Body of pancreas (tissue), 4 donors: ENCODE measurements at regions not wholly inside any gene's neighbourhood (a gene's known extent, or its start where the extent isn't known, plus 50 kb on each side); places are given as distances from the start of the nearest gene placed in this dataset.

ENCODE experiments used
- ATAC-seq: fragments of 150-250 bp; one replicate; pipeline ENCODE4 v1.9.1; 2016
- DNase-seq, 4 donors: peaks; one replicate each; pipeline ENCODE4 v3.0.0-alpha.2; 2019
- H3K27ac ChIP-seq, 4 donors: fragments of 200-600 bp; sonication (generic); 1 replicate in 3 of 4; 2 replicates in 1 of 4; pipeline versions ENCODE4 v1.5.1 to v1.6.1; 2016 to 2019; ENCODE audit warnings: mild to moderate bottlenecking in 1 of 4, mixed read lengths in 1 of 4, moderate library complexity in 1 of 4
- H3K27me3 ChIP-seq, 2 donors: fragments of 200-600 bp; sonication (generic); one replicate each; pipeline ENCODE4 v1.6.0; 2016; ENCODE audit warnings: mild to moderate bottlenecking in 1 of 2
- H3K36me3 ChIP-seq, 2 donors: fragments of 200-600 bp; sonication (generic); replicated peaks in 1 of 2; 2 replicates each; pipeline ENCODE4 v1.5.1; 2016; ENCODE audit warnings: low read depth in 2 of 2; ENCODE audit not compliant: insufficient read depth in 1 of 2
- H3K4me1 ChIP-seq: fragments of 200-600 bp; sonication (generic); one replicate; pipeline ENCODE4 v1.6.0; 2016
- H3K4me3 ChIP-seq, 2 donors: fragments of 200-600 bp; sonication (generic); 1 replicate in 1 of 2; 2 replicates in 1 of 2; pipeline ENCODE4 v1.5.1; 2016 to 2019
- H3K9me3 ChIP-seq, 3 donors: fragments of 200-600 bp; sonication (generic); 1 replicate in 2 of 3; 2 replicates in 1 of 3; pipeline ENCODE4 v1.5.1; 2016
- CTCF ChIP-seq, 7 experiments: fragments of 450-650 bp in 4 of 7; fragments of 200-600 bp in 3 of 7; sonication (generic) in 3 of 7; IDR thresholded peaks; one replicate each; pipeline ENCODE4 v1.5.1; 2016 to 2019; ENCODE audit warnings: antibody characterized with exemption in 7 of 7
- POLR2A ChIP-seq, 3 donors: fragments of 450-650 bp; IDR thresholded peaks; one replicate each; pipeline ENCODE4 v1.6.1; 2016; ENCODE audit warnings: antibody characterized with exemption in 3 of 3, mild to moderate bottlenecking in 2 of 3
- WGBS, 2 donors: methylation state at CpG; one replicate each; pipeline ENCODE4 v1.1.5; 2017; 5-methylcytosine and 5-hydroxymethylcytosine counted together
- intact Hi-C: fragments of 100-400 bp; cut with DNase I; formaldehyde crosslinking; loops from one replicate; pipeline ENCODE4 v1.15.1; 2023

DNA sequence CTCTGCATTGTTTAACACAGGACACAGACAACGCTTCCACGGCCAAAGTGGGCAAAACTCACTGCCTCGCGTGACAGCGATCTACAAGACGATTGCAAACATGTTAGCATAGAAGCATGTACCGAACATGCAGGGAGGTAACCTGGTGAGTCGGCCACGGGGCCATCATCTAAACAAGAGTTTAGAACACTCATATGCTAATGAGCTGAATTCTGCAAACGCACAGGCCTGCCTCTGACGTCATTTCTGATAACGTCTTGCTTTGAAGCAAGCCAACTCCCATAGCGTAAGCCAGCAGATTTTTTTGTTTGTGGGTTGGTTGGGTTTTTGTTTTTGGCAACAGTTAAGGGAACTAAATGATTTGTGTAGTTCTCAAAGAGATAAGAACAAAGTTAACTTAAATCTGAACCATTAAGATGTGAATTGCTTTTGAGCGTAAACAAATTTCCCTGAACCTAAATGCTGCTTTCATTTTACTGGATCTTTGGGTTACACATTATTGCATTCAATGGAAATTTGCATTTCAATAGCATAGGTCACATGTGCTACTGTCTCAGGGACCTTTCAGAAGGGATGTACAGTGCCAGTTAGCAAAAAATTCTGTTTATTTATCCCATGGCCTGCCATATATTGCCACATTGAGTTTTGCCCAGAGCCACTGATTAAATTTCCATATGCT is 184.5 kb upstream of the PDE10A start:
- no peak overlapping the region for H3K27ac ChIP-seq
- DNase-seq (peak in 1 of 4 donors; percentile 32), ATAC-seq (peak; percentile 33)
- no peaks in the 10 kb centered on the region for H3K36me3 ChIP-seq
- H3K4me3 ChIP-seq: no peak overlapping the region
- peaks cover 0 to 6% of the 10 kb centered on the region in 2 donors for H3K27me3 ChIP-seq
- H3K9me3 ChIP-seq: no peaks in the 10 kb centered on the region
- WGBS, 2 donors: 50 to 51% methylated on average over 14 of the region's 14 CpGs
- intact Hi-C loops: loop anchor here (5.0 kb wide), 1 partner anchor 410 kb away; no protein-coding TSS in a partner anchor
- H3K4me1 ChIP-seq: peaks cover 3% of the 10 kb centered on the region
- TF ChIP-seq POLR2A (IDR thresholded peaks at IDR 0.05): no peak
- TF ChIP-seq CTCF (IDR thresholded peaks at IDR 0.05): no peak

DNA sequence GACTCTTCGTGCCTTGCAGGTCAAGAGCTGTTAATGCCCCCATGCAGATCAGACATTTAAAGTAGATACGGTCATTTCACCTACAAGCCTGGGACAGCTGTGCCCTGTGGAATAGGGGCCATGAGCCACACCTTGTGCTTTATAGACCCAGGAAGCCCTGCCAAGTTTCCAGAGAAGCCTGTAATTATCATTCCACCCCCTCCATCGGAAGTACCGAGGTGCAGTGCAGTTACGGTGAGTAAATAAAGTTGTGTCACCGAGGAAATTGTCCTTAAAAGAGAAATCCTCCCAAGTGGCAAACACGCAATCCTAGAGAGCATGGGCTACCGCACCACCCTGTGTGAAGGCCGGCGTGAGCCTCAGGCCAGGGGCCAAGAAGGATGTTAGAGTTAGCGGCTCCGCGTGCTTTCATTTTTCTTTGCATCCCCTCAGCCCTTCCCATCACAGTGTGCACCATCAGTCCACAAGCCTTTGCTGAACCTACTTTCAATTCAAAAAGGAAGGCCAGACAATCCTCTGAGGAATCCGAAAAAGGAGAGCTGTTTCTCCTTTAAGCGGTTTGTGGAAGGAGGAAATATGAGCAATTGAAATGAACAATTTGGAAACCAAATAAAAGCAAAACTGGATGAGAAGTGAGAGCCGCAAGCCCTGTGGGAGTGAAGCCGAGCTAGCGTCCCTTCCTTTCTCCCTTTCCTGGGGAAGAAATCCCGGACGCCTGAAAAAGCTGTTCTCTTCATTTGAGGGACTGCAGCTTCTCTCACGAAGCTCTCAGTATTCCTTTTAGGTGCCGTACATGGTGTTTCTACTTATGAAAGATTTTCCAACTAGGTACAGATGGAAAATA is 183.3 kb upstream of the PDE10A start:
- no peak for TF ChIP-seq POLR2A (IDR thresholded peaks at IDR 0.05)
- TF ChIP-seq CTCF (IDR thresholded peaks at IDR 0.05): no peak
- WGBS, 2 donors: 55 to 56% methylated on average over 22 of the region's 22 CpGs

GRCh38 chr6:165845493-165845892 is 182.5 kb upstream of the PDE10A start:
- Histone ChIP-seq H3K4me1 (peaks cover 3% of the 10 kb centered on the region), H3K9me3 (no peaks in the 10 kb centered on the region), H3K36me3 (no peaks in the 10 kb centered on the region), H3K27me3 (peaks cover 0 to 6% of the 10 kb centered on the region in 2 donors), H3K4me3 (no peak overlapping the region), H3K27ac (no peak overlapping the region)
- intact Hi-C loops: loop anchor here (5.0 kb wide), 1 partner anchor 408 kb away; no protein-coding TSS in a partner anchor
- WGBS, 2 donors: 52 to 62% methylated on average over 3 of the region's 3 CpGs
- DNase-seq (no peak), ATAC-seq (no peak)
- TF ChIP-seq POLR2A (IDR thresholded peaks at IDR 0.05): no peak
- no peak for TF ChIP-seq CTCF (IDR thresholded peaks at IDR 0.05)

More for the DNA sequence above, 183.3 kb upstream of the PDE10A start:
- intact Hi-C loops: loop anchor here (5.0 kb wide), 1 partner anchor 409 kb away; no protein-coding TSS in a partner anchor
- Histone ChIP-seq H3K27me3 (peaks cover 0 to 6% of the 10 kb centered on the region in 2 donors), H3K4me1 (peaks cover 3% of the 10 kb centered on the region), H3K36me3 (no peaks in the 10 kb centered on the region), H3K27ac (no peak overlapping the region), H3K4me3 (no peak overlapping the region), H3K9me3 (no peaks in the 10 kb centered on the region)
- no peak for DNase-seq
- ATAC-seq: no peak

- Histone ChIP-seq H3K4me1 (peaks cover 3% of the 10 kb centered on the region), H3K4me3 (no peak overlapping the region), H3K9me3 (no peaks in the 10 kb centered on the region), H3K36me3 (no peaks in the 10 kb centered on the region), H3K27me3 (peaks cover 0 to 6% of the 10 kb centered on the region in 2 donors), H3K27ac (no peak overlapping the region)
- TF ChIP-seq CTCF (IDR thresholded peaks at IDR 0.05) (no peak), POLR2A (IDR thresholded peaks at IDR 0.05) (no peak)
- intact Hi-C loops: loop anchor here (5.0 kb wide), 1 partner anchor 408 kb away; no protein-coding TSS in a partner anchor
- ATAC-seq (no peak), DNase-seq (no peak)
- 53 to 62% methylated on average over 4 of the region's 4 CpGs for whole genome bisulfite sequencing, 2 donors
Measured at GRCh38 chr6:165844801-165845364, 181.8 kb upstream of the PDE10A start.
